ENCODE measurements at regions not wholly inside any gene's neighbourhood (a gene's known extent, or its start where the extent isn't known, plus 50 kb on each side); places are given as distances from the start of the nearest gene placed in this dataset.

DNA sequence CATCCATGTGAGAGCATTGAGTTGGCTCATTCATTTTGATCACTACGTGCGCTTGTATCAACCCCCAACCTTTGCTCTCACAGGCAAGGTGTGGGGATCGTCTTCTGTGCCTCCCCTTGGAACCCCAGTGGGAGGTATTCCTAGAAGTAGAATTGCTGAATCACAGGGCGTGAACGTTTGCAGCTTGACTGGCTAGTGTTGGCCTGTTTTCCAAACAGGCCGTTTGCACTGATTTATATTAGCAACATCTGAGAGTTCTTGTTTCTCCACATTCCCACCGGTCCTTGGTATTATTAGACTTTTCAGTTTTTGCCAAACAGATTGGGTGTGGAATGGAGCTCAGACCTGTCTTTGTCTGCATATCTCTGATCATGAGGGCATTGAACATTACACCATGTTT, 288.6 kb upstream of the PWP1 start:
- Histone ChIP-seq H3K27ac (ENCODE audit: low read length, poor library complexity, severe bottlenecking) (no peak overlapping the region), H3K23ac (ENCODE audit: low read length in 2 of 2) (no peak overlapping the region), H2BK5ac (ENCODE audit: low read depth, low read length, poor library complexity, severe bottlenecking) (no peak overlapping the region), H3K9me3 (ENCODE audit: control insufficient read depth, low read length) (no peaks in the 10 kb centered on the region), H3K9ac (ENCODE audit: low read length) (no peak overlapping the region), H3K4me2 (ENCODE audit: low read length, poor library complexity, severe bottlenecking) (no peak overlapping the region), H3K18ac (ENCODE audit: low read depth in 1 of 2, low read length in 2 of 2) (no peak overlapping the region), H3K4me1 (ENCODE audit: control insufficient read depth, insufficient read depth, low read depth, low read length) (peaks cover 25% of the 10 kb centered on the region), H3K79me1 (replicated peaks; ENCODE audit: low read length, poor library complexity, severe bottlenecking) (peaks cover 4% of the 10 kb centered on the region), H2AK5ac (ENCODE audit: low read length, severe bottlenecking) (peak overlapping the region; percentile 13), H3K27me3 (ENCODE audit: control insufficient read depth in 1 of 2, insufficient read depth in 1 of 2, low read length in 2 of 2) (peaks cover 0 to 11% of the 10 kb centered on the region in 2 experiments), H3K4ac (ENCODE audit: low read depth in 1 of 2, low read length in 2 of 2) (no peak overlapping the region), H3K36me3 (ENCODE audit: control insufficient read depth in 1 of 2, insufficient read depth in 2 of 2, low read depth in 1 of 2, low read length in 2 of 2) (no peaks in the 10 kb centered on the region), H2BK15ac (ENCODE audit: low read depth, poor library complexity, severe bottlenecking) (no peak overlapping the region), H4K91ac (ENCODE audit: low read length) (no peak overlapping the region), H2BK12ac (ENCODE audit: low read length in 2 of 2) (no peak overlapping the region), H3K4me3 (ENCODE audit: insufficient read depth in 1 of 2, low read depth in 1 of 2, low read length in 2 of 2) (no peak overlapping the region), H3K14ac (ENCODE audit: low read length in 2 of 2) (no peak overlapping the region), H2AFZ (ENCODE audit: low read depth, low read length) (no peak overlapping the region), H2BK120ac (ENCODE audit: low read depth, low read length) (no peak overlapping the region), H4K8ac (ENCODE audit: low read length) (no peak overlapping the region)
- DNase-seq, result no peak
- 61% methylated on average over 6 of the region's 7 CpGs for WGBS

DNA sequence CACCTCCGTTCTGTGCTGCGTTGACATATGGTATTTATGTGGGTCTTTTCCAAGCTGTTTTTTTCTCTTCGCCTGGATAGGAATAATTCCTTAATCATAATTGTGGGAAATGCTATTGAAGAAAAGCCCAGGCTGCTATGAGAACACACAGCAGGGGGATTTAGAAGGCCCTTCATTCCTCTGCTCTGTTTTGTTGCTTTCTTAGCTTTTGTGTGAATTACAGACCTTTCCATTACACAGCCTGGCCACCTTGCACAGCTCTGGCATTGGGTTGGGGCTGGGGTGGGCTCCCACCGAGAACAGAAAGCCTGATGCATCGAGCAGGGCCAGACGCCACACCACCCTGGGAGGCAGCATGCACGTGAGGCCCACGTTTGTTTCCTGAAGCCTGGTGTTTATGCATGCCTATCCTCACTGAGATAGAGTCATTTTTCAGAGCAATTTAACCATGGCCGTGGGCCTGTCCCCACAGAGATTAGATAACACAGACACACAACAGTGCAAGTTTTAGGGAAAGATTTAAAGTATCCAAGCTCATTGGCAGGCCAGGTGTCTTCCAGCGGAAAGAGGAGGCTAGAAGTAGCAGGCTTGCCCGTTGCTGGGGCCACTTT, 287.6 kb upstream of the PWP1 start:
- Histone ChIP-seq H3K4me1 (ENCODE audit: control insufficient read depth, insufficient read depth, low read depth, low read length) (peaks cover 21% of the 10 kb centered on the region), H3K27ac (ENCODE audit: low read length, poor library complexity, severe bottlenecking) (no peak overlapping the region), H4K8ac (ENCODE audit: low read length) (no peak overlapping the region), H3K4me2 (ENCODE audit: low read length, poor library complexity, severe bottlenecking) (no peak overlapping the region), H3K18ac (ENCODE audit: low read depth in 1 of 2, low read length in 2 of 2) (no peak overlapping the region), H4K91ac (ENCODE audit: low read length) (no peak overlapping the region), H3K79me1 (replicated peaks; ENCODE audit: low read length, poor library complexity, severe bottlenecking) (peaks cover 3% of the 10 kb centered on the region), H3K14ac (ENCODE audit: low read length in 2 of 2) (no peak overlapping the region), H3K23ac (ENCODE audit: low read length in 2 of 2) (no peak overlapping the region), H2AK5ac (ENCODE audit: low read length, severe bottlenecking) (peak overlapping the region; percentile 29), H3K4me3 (ENCODE audit: insufficient read depth in 1 of 2, low read depth in 1 of 2, low read length in 2 of 2) (no peak overlapping the region), H2AFZ (ENCODE audit: low read depth, low read length) (no peak overlapping the region), H2BK5ac (ENCODE audit: low read depth, low read length, poor library complexity, severe bottlenecking) (no peak overlapping the region), H3K9me3 (ENCODE audit: control insufficient read depth, low read length) (no peaks in the 10 kb centered on the region), H3K27me3 (ENCODE audit: control insufficient read depth in 1 of 2, insufficient read depth in 1 of 2, low read length in 2 of 2) (peaks cover 0 to 4% of the 10 kb centered on the region in 2 experiments), H3K4ac (ENCODE audit: low read depth in 1 of 2, low read length in 2 of 2) (no peak overlapping the region), H2BK15ac (ENCODE audit: low read depth, poor library complexity, severe bottlenecking) (no peak overlapping the region), H2BK12ac (ENCODE audit: low read length in 2 of 2) (no peak overlapping the region), H2BK120ac (ENCODE audit: low read depth, low read length) (no peak overlapping the region), H3K9ac (ENCODE audit: low read length) (no peak overlapping the region), H3K36me3 (ENCODE audit: control insufficient read depth in 1 of 2, insufficient read depth in 2 of 2, low read depth in 1 of 2, low read length in 2 of 2) (no peaks in the 10 kb centered on the region)
- WGBS, result 49% methylated on average over 11 of the region's 11 CpGs
- no peak for DNase-seq

DNA sequence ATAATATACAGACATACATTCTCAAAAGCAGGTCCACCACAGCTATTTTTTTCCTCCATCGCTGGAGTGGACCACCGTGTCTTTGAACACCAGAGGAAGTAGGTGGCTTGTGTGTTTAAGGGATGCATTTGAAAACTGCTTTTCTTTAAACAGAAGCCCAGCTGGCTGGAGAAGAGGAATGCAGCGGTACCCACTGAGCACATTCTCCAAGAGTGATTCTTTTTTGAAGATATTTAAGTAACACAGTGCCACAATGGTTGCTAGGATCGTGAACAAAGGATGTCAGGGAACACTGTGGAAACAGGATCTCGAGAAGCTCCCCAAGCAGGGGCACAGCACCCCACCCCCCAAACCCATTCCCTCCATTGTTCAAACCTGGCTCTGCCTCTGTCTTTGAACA, 286.6 kb upstream of the PWP1 start:
- no peak overlapping the region for H3K4me2 ChIP-seq (ENCODE audit: low read length, poor library complexity, severe bottlenecking)
- DNase-seq, result no peak
- H3K14ac ChIP-seq (ENCODE audit: low read length in 2 of 2), result no peak overlapping the region
- no peak overlapping the region for H4K8ac ChIP-seq (ENCODE audit: low read length)
- no peak overlapping the region for H3K9ac ChIP-seq (ENCODE audit: low read length)
- H3K4me1 ChIP-seq (ENCODE audit: control insufficient read depth, insufficient read depth, low read depth, low read length), result peaks cover 18% of the 10 kb centered on the region
- no peak overlapping the region for H3K4me3 ChIP-seq (ENCODE audit: insufficient read depth in 1 of 2, low read depth in 1 of 2, low read length in 2 of 2)
- no peaks in the 10 kb centered on the region for H3K36me3 ChIP-seq (ENCODE audit: control insufficient read depth in 1 of 2, insufficient read depth in 2 of 2, low read depth in 1 of 2, low read length in 2 of 2)
- H2BK5ac ChIP-seq (ENCODE audit: low read depth, low read length, poor library complexity, severe bottlenecking), result no peak overlapping the region
- no peak overlapping the region for H3K23ac ChIP-seq (ENCODE audit: low read length in 2 of 2)
- WGBS, result 37% methylated on average over 4 of the region's 5 CpGs
- H2AK5ac ChIP-seq (ENCODE audit: low read length, severe bottlenecking), result peak overlapping the region; percentile 71
- no peaks in the 10 kb centered on the region for H3K9me3 ChIP-seq (ENCODE audit: control insufficient read depth, low read length)
- no peak overlapping the region for H2BK15ac ChIP-seq (ENCODE audit: low read depth, poor library complexity, severe bottlenecking)
- no peak overlapping the region for H2BK120ac ChIP-seq (ENCODE audit: low read depth, low read length)
- peak overlapping the region; percentile 26 for H3K27ac ChIP-seq (ENCODE audit: low read length, poor library complexity, severe bottlenecking)
- no peak overlapping the region for H3K18ac ChIP-seq (ENCODE audit: low read depth in 1 of 2, low read length in 2 of 2)
- H3K4ac ChIP-seq (ENCODE audit: low read depth in 1 of 2, low read length in 2 of 2), result no peak overlapping the region
- H3K27me3 ChIP-seq (ENCODE audit: control insufficient read depth in 1 of 2, insufficient read depth in 1 of 2, low read length in 2 of 2), result peaks cover 0 to 4% of the 10 kb centered on the region in 2 experiments
- H4K91ac ChIP-seq (ENCODE audit: low read length), result no peak overlapping the region
- H3K79me1 ChIP-seq (replicated peaks; ENCODE audit: low read length, poor library complexity, severe bottlenecking), result peaks cover 3% of the 10 kb centered on the region
- no peak overlapping the region for H2AFZ ChIP-seq (ENCODE audit: low read depth, low read length)
- H2BK12ac ChIP-seq (ENCODE audit: low read length in 2 of 2), result no peak overlapping the region

DNA sequence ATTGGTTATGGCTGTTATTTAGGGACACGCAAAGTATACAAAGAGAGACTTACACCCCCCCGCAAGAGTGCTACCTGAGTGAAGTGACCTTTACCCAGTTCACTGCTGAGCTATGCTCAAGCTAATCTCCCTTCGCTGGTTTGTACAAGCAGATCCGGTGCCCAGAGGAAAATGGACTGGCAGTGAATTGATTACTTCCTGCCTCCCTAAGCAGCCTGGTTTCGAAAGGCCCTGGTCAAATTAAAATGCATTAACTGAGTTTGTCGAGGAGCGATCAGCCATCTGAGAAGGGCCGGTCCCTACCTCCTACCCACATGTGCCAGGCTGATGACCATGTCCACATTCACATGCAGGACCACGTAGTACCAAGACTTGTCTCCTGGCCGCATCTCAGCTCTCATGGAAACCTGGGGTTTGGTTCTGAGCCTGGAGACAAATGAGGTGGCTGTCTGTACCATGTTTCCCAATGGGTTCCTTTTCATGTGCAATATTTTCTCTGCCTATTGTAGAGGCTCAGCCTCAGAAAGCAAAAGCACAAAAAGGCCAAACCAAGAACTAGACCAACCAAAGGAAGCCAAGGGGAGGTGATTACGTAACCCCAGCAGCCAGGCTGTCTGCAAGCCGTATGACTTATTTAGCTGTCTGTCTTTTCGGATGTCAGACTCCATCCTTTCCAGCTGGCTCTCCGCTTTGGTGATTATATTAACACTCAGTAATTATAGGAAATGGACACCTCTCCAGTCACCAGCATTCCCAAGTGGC, 284.7 kb upstream of the PWP1 start:
- H2BK15ac ChIP-seq (ENCODE audit: low read depth, poor library complexity, severe bottlenecking), result no peak overlapping the region
- no peak overlapping the region for H3K18ac ChIP-seq (ENCODE audit: low read depth in 1 of 2, low read length in 2 of 2)
- no peaks in the 10 kb centered on the region for H3K36me3 ChIP-seq (ENCODE audit: control insufficient read depth in 1 of 2, insufficient read depth in 2 of 2, low read depth in 1 of 2, low read length in 2 of 2)
- H2BK5ac ChIP-seq (ENCODE audit: low read depth, low read length, poor library complexity, severe bottlenecking), result no peak overlapping the region
- WGBS, result 71% methylated on average over 10 of the region's 14 CpGs
- peaks cover 3% of the 10 kb centered on the region for H3K79me1 ChIP-seq (replicated peaks; ENCODE audit: low read length, poor library complexity, severe bottlenecking)
- H3K27ac ChIP-seq (ENCODE audit: low read length, poor library complexity, severe bottlenecking), result no peak overlapping the region
- peak overlapping the region; percentile 7 for H2AK5ac ChIP-seq (ENCODE audit: low read length, severe bottlenecking)
- peaks cover 15% of the 10 kb centered on the region for H3K4me1 ChIP-seq (ENCODE audit: control insufficient read depth, insufficient read depth, low read depth, low read length)
- H3K4me3 ChIP-seq (ENCODE audit: insufficient read depth in 1 of 2, low read depth in 1 of 2, low read length in 2 of 2), result no peak overlapping the region
- no peak overlapping the region for H3K4me2 ChIP-seq (ENCODE audit: low read length, poor library complexity, severe bottlenecking)
- H2BK120ac ChIP-seq (ENCODE audit: low read depth, low read length), result no peak overlapping the region
- no peak overlapping the region for H3K9ac ChIP-seq (ENCODE audit: low read length)
- no peak overlapping the region for H2AFZ ChIP-seq (ENCODE audit: low read depth, low read length)
- no peak overlapping the region for H2BK12ac ChIP-seq (ENCODE audit: low read length in 2 of 2)
- no peak overlapping the region for H3K23ac ChIP-seq (ENCODE audit: low read length in 2 of 2)
- H3K27me3 ChIP-seq (ENCODE audit: control insufficient read depth in 1 of 2, insufficient read depth in 1 of 2, low read length in 2 of 2), result peaks cover 0 to 2% of the 10 kb centered on the region in 2 experiments
- no peak overlapping the region for H4K8ac ChIP-seq (ENCODE audit: low read length)
- no peak overlapping the region for H3K14ac ChIP-seq (ENCODE audit: low read length in 2 of 2)
- no peak overlapping the region for H3K4ac ChIP-seq (ENCODE audit: low read depth in 1 of 2, low read length in 2 of 2)
- DNase-seq, result peak; percentile 20
- H3K9me3 ChIP-seq (ENCODE audit: control insufficient read depth, low read length), result no peaks in the 10 kb centered on the region
- no peak overlapping the region for H4K91ac ChIP-seq (ENCODE audit: low read length)

Data from mesenchymal stem cell (in vitro differentiated cells and primary cell).